WTC11 (cell line): ENCODE measurements at regions not wholly inside any gene's neighbourhood (a gene's known extent, or its start where the extent isn't known, plus 50 kb on each side); places are given as distances from the start of the nearest gene placed in this dataset.

Experiments used
- ATAC-seq: fragments of 200-7000 bp; cut with Tn5 transposase; 2 replicates; pipeline ENCODE4 v1.10.0; 2021; ENCODE audit warnings: mild to moderate bottlenecking, moderate library complexity
- CTCF ChIA-PET: fragments of 300-600 bp; sonication (Branson Sonifier 250); formaldehyde crosslinking; loops from one replicate; lab custom pipeline; 2021; ENCODE audit warnings: antibody characterized with exemption; lab: Charles Lee
- POLR2A ChIA-PET: fragments of 350-600 bp; sonication (Branson Sonifier 250); formaldehyde crosslinking; loops from one replicate; lab custom pipeline; 2021; ENCODE audit warnings: antibody characterized with exemption; lab: Charles Lee
- DNase-seq: peaks from one replicate; pipeline ENCODE4 v3.0.0; 2021; ENCODE audit warnings: low spot score
- H3K27ac Mint-ChIP-seq: 2 replicates; pipeline ENCODE4 v1.8.0; 2021; ENCODE audit warnings: mixed read lengths
- H3K27me3 Mint-ChIP-seq: 2 replicates; pipeline ENCODE4 v1.8.0; 2021; ENCODE audit warnings: low read depth, mild to moderate bottlenecking, moderate library complexity, mixed read lengths
- H3K36me3 Mint-ChIP-seq: 2 replicates; pipeline ENCODE4 v1.8.0; 2021; ENCODE audit warnings: mixed read lengths
- H3K4me1 Mint-ChIP-seq: 2 replicates; pipeline ENCODE4 v1.8.0; 2022; ENCODE audit warnings: mixed read lengths
- H3K4me3 Mint-ChIP-seq: 2 replicates; pipeline ENCODE4 v1.8.0; 2021; ENCODE audit warnings: mild to moderate bottlenecking, moderate library complexity, mixed read lengths
- H3K9me3 Mint-ChIP-seq: 2 replicates; pipeline ENCODE4 v1.8.0; 2021; ENCODE audit warnings: mixed read lengths
- ATF1 ChIP-seq: sonication (generic); formaldehyde crosslinking; IDR thresholded peaks from 2 replicates; pipeline ENCODE4 v1.8.1; 2023; ENCODE audit warnings: mild to moderate bottlenecking, moderate library complexity, missing genetic modification reagents
- ATF3 ChIP-seq: sonication (generic); formaldehyde crosslinking; conservative IDR thresholded peaks from 2 replicates; pipeline ENCODE4 v1.8.1; 2022; ENCODE audit warnings: mild to moderate bottlenecking, missing genetic modification reagents
- CBFB ChIP-seq: sonication (generic); formaldehyde crosslinking; IDR thresholded peaks from 2 replicates; pipeline ENCODE4 v1.8.1; 2022; ENCODE audit warnings: mild to moderate bottlenecking, low read depth, missing genetic modification reagents
- CTCF ChIP-seq: fragments of 200-600 bp; IDR thresholded peaks from 2 replicates; pipeline ENCODE4 v1.8.0; 2022; ENCODE audit warnings: antibody characterized with exemption
- E2F4 ChIP-seq: sonication (generic); formaldehyde crosslinking; IDR thresholded peaks from 2 replicates; pipeline ENCODE4 v1.8.1; 2022; ENCODE audit warnings: low read depth, mild to moderate bottlenecking, moderate library complexity, missing genetic modification reagents, borderline replicate concordance
- EMX1 ChIP-seq: fragments of 250-450 bp; sonication (Bioruptor Pico); IDR thresholded peaks from 2 replicates; pipeline ENCODE4 v1.8.0; 2021; ENCODE audit warnings: mild to moderate bottlenecking
- ESRRA ChIP-seq: sonication (generic); formaldehyde crosslinking; IDR thresholded peaks from 2 replicates; pipeline ENCODE4 v1.8.1; 2022; ENCODE audit warnings: mild to moderate bottlenecking, missing genetic modification reagents, borderline replicate concordance
- FOXJ3 ChIP-seq: sonication (generic); formaldehyde crosslinking; IDR thresholded peaks from 2 replicates; pipeline ENCODE4 v1.9.0; 2021; ENCODE audit warnings: missing genetic modification reagents, mild to moderate bottlenecking, borderline replicate concordance
- FOXP4 ChIP-seq: sonication (generic); formaldehyde crosslinking; IDR thresholded peaks from 2 replicates; pipeline ENCODE4 v1.8.0; 2022; ENCODE audit warnings: mild to moderate bottlenecking, missing genetic modification reagents
- GABPB1 ChIP-seq: sonication (generic); formaldehyde crosslinking; IDR thresholded peaks from 2 replicates; pipeline ENCODE4 v1.8.1; 2023; ENCODE audit warnings: mild to moderate bottlenecking, missing genetic modification reagents
- GTF2I ChIP-seq: fragments of 250-450 bp; sonication (Bioruptor Pico); conservative IDR thresholded peaks from 2 replicates; pipeline ENCODE4 v1.4.0; 2021; ENCODE audit warnings: mild to moderate bottlenecking
- NFATC4 ChIP-seq: fragments of 250-450 bp; sonication (Bioruptor Pico); IDR thresholded peaks from 2 replicates; pipeline ENCODE4 v1.9.0; 2021; ENCODE audit warnings: mild to moderate bottlenecking
- PREB ChIP-seq: sonication (generic); formaldehyde crosslinking; IDR thresholded peaks from 2 replicates; pipeline ENCODE4 v1.8.1; 2022; ENCODE audit warnings: mild to moderate bottlenecking, missing genetic modification reagents, moderate library complexity, borderline replicate concordance
- SMAD3 ChIP-seq: sonication (generic); formaldehyde crosslinking; IDR thresholded peaks from 2 replicates; pipeline ENCODE4 v1.8.0; 2022; ENCODE audit warnings: missing genetic modification reagents, mild to moderate bottlenecking, borderline replicate concordance
- ZBTB21 ChIP-seq: sonication (generic); formaldehyde crosslinking; IDR thresholded peaks from 2 replicates; pipeline ENCODE4 v1.8.1; 2023; ENCODE audit warnings: mild to moderate bottlenecking, missing genetic modification reagents, borderline replicate concordance
- ZNF138 ChIP-seq: sonication (generic); formaldehyde crosslinking; conservative IDR thresholded peaks from 2 replicates; pipeline ENCODE4 v1.8.1; 2022; ENCODE audit warnings: mild to moderate bottlenecking, moderate library complexity, missing genetic modification reagents
- ZNF396 ChIP-seq: fragments of 250-450 bp; sonication (Bioruptor Pico); IDR thresholded peaks from 2 replicates; pipeline ENCODE4 v1.8.0; 2021; ENCODE audit warnings: mild to moderate bottlenecking, moderate library complexity, borderline replicate concordance
- ZNF423 ChIP-seq: fragments of 250-450 bp; sonication (Bioruptor Pico); IDR thresholded peaks from 2 replicates; pipeline ENCODE4 v2.1.2; 2022; ENCODE audit warnings: mild to moderate bottlenecking, moderate library complexity
- ZNF532 ChIP-seq: fragments of 250-450 bp; sonication (Bioruptor Pico); IDR thresholded peaks from 2 replicates; pipeline ENCODE4 v1.9.0; 2021; ENCODE audit warnings: mild to moderate bottlenecking, borderline replicate concordance

GRCh38 chr4:134567461-134567860 is 365.9 kb upstream of the PABPC4L start:
- H3K36me3 Mint-ChIP-seq = peaks cover 14% of the 10 kb centered on the region
- H3K9me3 Mint-ChIP-seq = peaks cover 14% of the 10 kb centered on the region
- H3K4me1 Mint-ChIP-seq = 0 out of 2 replicates have a peak, but pooled peaks cover 3% of the 10 kb centered on the region
- no peak overlapping the region for H3K27ac Mint-ChIP-seq
- H3K27me3 Mint-ChIP-seq = no peaks in the 10 kb centered on the region
- ChIA-PET POLR2A (no interaction called here), CTCF (no interaction called here)
- H3K4me3 Mint-ChIP-seq = no peak overlapping the region
- TF ChIP-seq ATF3 (no peak), ZBTB21 (CRISPR knock-in tag) (no peak), ZNF138 (CRISPR knock-in tag) (no peak), GTF2I (CRISPR knock-in tag) (no peak), ZNF423 (no peak), SMAD3 (CRISPR knock-in tag) (no peak), NFATC4 (no peak), PREB (CRISPR knock-in tag) (no peak), EMX1 (CRISPR knock-in tag) (no peak), ATF1 (no peak), ZNF396 (no peak), CTCF (no peak), ZNF532 (CRISPR knock-in tag) (no peak), ESRRA (CRISPR knock-in tag) (no peak), FOXP4 (CRISPR knock-in tag) (no peak)
- no peak for DNase-seq
- ATAC-seq = no peak

- H3K4me3 Mint-ChIP-seq = no peak overlapping the region
- H3K36me3 Mint-ChIP-seq = peaks cover 2% of the 10 kb centered on the region; the same call in 1 of the 2 replicates
- no peaks in the 10 kb centered on the region for H3K27me3 Mint-ChIP-seq
- H3K4me1 Mint-ChIP-seq = peaks cover 13% of the 10 kb centered on the region
- ChIA-PET POLR2A (no interaction called here), CTCF (no interaction called here)
- ATAC-seq (no peak), DNase-seq (no peak)
- no peak overlapping the region for H3K27ac Mint-ChIP-seq
- H3K9me3 Mint-ChIP-seq = peaks cover 5% of the 10 kb centered on the region; the same call in 1 of the 2 replicates
- no peak for TF ChIP-seq GABPB1 (CRISPR knock-in tag)
- no peak for TF ChIP-seq PREB (CRISPR knock-in tag)
- TF ChIP-seq E2F4 (CRISPR knock-in tag) = no peak
- no peak for TF ChIP-seq ZBTB21 (CRISPR knock-in tag)
- no peak for TF ChIP-seq CBFB
- no peak for TF ChIP-seq FOXJ3
- TF ChIP-seq ATF1 = no peak
- TF ChIP-seq FOXP4 (CRISPR knock-in tag) = no peak
Observed at GRCh38 chr4:134560728-134561127, 359.1 kb upstream of the PABPC4L start.
